RKO (cell line): ENCODE measurements at regions not wholly inside any gene's neighbourhood (a gene's known extent, or its start where the extent isn't known, plus 50 kb on each side); places are given as distances from the start of the nearest gene placed in this dataset.

Source experiments
- DNase-seq: peaks from one replicate; pipeline ENCODE4 v3.0.0-alpha.2; 2016; ENCODE audit warnings: low spot score

GRCh38 chr16:18055411-18055916, 281.1 kb downstream of the NPIPA8 start:
- DNase-seq, result no peak

GRCh38 chr16:18050777-18051176, 285.8 kb downstream of the NPIPA8 start:
- DNase-seq, result no peak

- DNase-seq, result no peak
Observed at GRCh38 chr16:18050234-18050633, 286.3 kb downstream of the NPIPA8 start.

- DNase-seq, result no peak
Observed at GRCh38 chr16:18049547-18050133, 286.9 kb downstream of the NPIPA8 start.

- no peak for DNase-seq
Observed at GRCh38 chr16:18048853-18049546, 287.5 kb downstream of the NPIPA8 start.

GRCh38 chr16:18047761-18048160, 288.8 kb downstream of the NPIPA8 start:
- no peak for DNase-seq

GRCh38 chr16:18045356-18045755, 291.2 kb downstream of the NPIPA8 start:
- DNase-seq, result no peak

- DNase-seq, result no peak
Observed at GRCh38 chr16:18041864-18042834, 294.4 kb downstream of the NPIPA8 start.

GRCh38 chr16:18039931-18040330, 296.6 kb downstream of the NPIPA8 start:
- DNase-seq, result no peak

- no peak for DNase-seq
Observed at GRCh38 chr16:18037051-18037450, 299.5 kb downstream of the NPIPA8 start.

GRCh38 chr16:18024611-18025010, 311.9 kb downstream of the NPIPA8 start:
- DNase-seq, result no peak

- DNase-seq, result no peak
Observed at GRCh38 chr16:18018376-18018775, 318.2 kb downstream of the NPIPA8 start.

GRCh38 chr16:18013863-18014262, 322.7 kb downstream of the NPIPA8 start:
- DNase-seq, result no peak

- no peak for DNase-seq
Observed at GRCh38 chr16:18008356-18008755, 328.2 kb downstream of the NPIPA8 start.

GRCh38 chr16:18003033-18003432, 333.5 kb downstream of the NPIPA8 start:
- no peak for DNase-seq

GRCh38 chr16:17998996-17999395, 337.5 kb downstream of the NPIPA8 start:
- no peak for DNase-seq

- DNase-seq, result no peak
Observed at GRCh38 chr16:17998550-17998949, 338.0 kb downstream of the NPIPA8 start.

- no peak for DNase-seq
Observed at GRCh38 chr16:17994027-17994426, 342.5 kb downstream of the NPIPA8 start.

GRCh38 chr16:17992416-17992815, 344.1 kb downstream of the NPIPA8 start:
- DNase-seq, result no peak

GRCh38 chr16:17989255-17989654, 347.3 kb downstream of the NPIPA8 start:
- DNase-seq, result no peak

- DNase-seq, result no peak
Observed at GRCh38 chr16:17988839-17989238, 347.7 kb downstream of the NPIPA8 start.

- DNase-seq, result no peak
Observed at GRCh38 chr16:17986991-17987390, 349.5 kb downstream of the NPIPA8 start.

GRCh38 chr16:17984810-17985209, 351.7 kb downstream of the NPIPA8 start:
- no peak for DNase-seq
